ENCODE measurements at regions not wholly inside any gene's neighbourhood (a gene's known extent, or its start where the extent isn't known, plus 50 kb on each side); places are given as distances from the start of the nearest gene placed in this dataset.

GRCh38 chrX:113260474-113260873 is 419.8 kb upstream of the AMOT start:
- TF ChIP-seq ZNF792 (tag by site-specific recombination; IDR thresholded peaks at IDR 0.05) (no peak), ZNF548 (tag by site-specific recombination; IDR thresholded peaks at IDR 0.05) (no peak), REST (tag by site-specific recombination; IDR thresholded peaks at IDR 0.05) (no peak), ZNF521 (tag by site-specific recombination; IDR thresholded peaks at IDR 0.05) (no peak), ZSCAN30 (tag by site-specific recombination; IDR thresholded peaks at IDR 0.05) (no peak), CTCF (tag by site-specific recombination; IDR thresholded peaks at IDR 0.05) (no peak), ZFP41 (tag by site-specific recombination; IDR thresholded peaks at IDR 0.05; ENCODE audit: borderline replicate concordance) (no peak), TCF7L2 (IDR thresholded peaks at IDR 0.05; ENCODE audit: borderline replicate concordance, low read depth, low read length) (no peak), PRDM1 (tag by site-specific recombination; IDR thresholded peaks at IDR 0.05) (no peak), ATF2 (tag by site-specific recombination; IDR thresholded peaks at IDR 0.05; ENCODE audit: low read depth) (no peak), ZBTB7A (tag by site-specific recombination; IDR thresholded peaks at IDR 0.05; ENCODE audit: low read depth) (no peak)

Measured in HEK293 (cell line).